ENCODE measurements at regions not wholly inside any gene's neighbourhood (a gene's known extent, or its start where the extent isn't known, plus 50 kb on each side); places are given as distances from the start of the nearest gene placed in this dataset.

DNA sequence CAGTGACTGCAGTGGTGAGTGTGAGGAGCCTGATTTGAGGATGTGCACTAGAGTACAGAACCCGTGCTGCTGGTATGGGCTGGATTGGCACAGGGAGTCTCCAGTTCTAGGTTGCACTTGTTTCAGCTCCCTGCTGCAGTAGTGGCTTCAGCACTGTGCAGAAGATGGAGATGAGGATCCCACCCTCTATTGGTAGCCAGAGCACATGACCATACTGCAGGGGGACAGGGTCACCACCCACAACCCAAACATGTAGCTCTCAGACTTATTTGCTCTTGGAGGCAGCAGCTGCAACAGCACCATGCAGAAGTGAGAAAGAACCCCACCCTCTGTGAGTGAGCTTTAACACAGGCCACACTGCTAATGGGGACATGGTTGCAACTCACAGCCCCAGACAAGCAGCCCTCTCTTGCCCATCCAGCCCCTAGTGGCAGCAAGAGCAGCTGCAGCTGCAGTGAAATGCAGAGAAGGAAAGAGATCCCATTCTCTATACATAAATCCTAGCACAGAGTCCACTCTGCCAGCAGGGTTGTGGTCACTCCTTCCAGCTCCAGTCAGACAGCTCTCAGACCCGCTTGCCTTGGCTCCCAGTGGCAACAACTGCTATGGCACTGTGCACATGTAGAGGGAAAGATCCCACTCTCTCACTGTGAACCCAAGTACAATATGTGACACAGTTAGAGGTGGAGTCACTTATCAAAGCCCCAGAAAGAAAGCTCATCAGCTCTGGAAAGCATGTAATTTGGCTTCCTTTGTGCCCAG, 51.4 kb upstream of the SCIN start:
- no peaks in the 10 kb centered on the region for H3K79me2 ChIP-seq (ENCODE audit: control insufficient read depth, insufficient read depth, low read length, unreplicated experiment)
- no peaks in the 10 kb centered on the region for H3K27me3 ChIP-seq (ENCODE audit: insufficient read depth, low read length)
- no peaks in the 10 kb centered on the region for H3K4me1 ChIP-seq (ENCODE audit: control insufficient read depth, insufficient read depth, low read length, unreplicated experiment)
- H2AFZ ChIP-seq (ENCODE audit: low read length, unreplicated experiment): no peak overlapping the region
- no peaks in the 10 kb centered on the region for H3K36me3 ChIP-seq (ENCODE audit: insufficient read depth, low read length)
- no peak overlapping the region for H3K4me3 ChIP-seq (ENCODE audit: low read depth, low read length)
- no peak overlapping the region for H3K27ac ChIP-seq (ENCODE audit: low read depth, low read length)

- no peak overlapping the region for H2AFZ ChIP-seq (ENCODE audit: low read length, unreplicated experiment)
Observed at GRCh38 chr7:12519682-12520009, 50.9 kb upstream of the SCIN start.

More at GRCh38 chr7:12519682-12520009, 50.9 kb upstream of the SCIN start:
- Histone ChIP-seq H3K4me1 (ENCODE audit: control insufficient read depth, insufficient read depth, low read length, unreplicated experiment) (no peaks in the 10 kb centered on the region), H3K27me3 (ENCODE audit: insufficient read depth, low read length) (no peaks in the 10 kb centered on the region), H3K27ac (ENCODE audit: low read depth, low read length) (no peak overlapping the region), H3K36me3 (ENCODE audit: insufficient read depth, low read length) (no peaks in the 10 kb centered on the region), H3K4me3 (ENCODE audit: low read depth, low read length) (no peak overlapping the region), H3K79me2 (ENCODE audit: control insufficient read depth, insufficient read depth, low read length, unreplicated experiment) (no peaks in the 10 kb centered on the region)
